Body of pancreas (tissue), 4 donors: ENCODE measurements at regions not wholly inside any gene's neighbourhood (a gene's known extent, or its start where the extent isn't known, plus 50 kb on each side); places are given as distances from the start of the nearest gene placed in this dataset.

Source experiments
- CTCF ChIP-seq, 7 experiments: fragments of 450-650 bp in 4 of 7; fragments of 200-600 bp in 3 of 7; sonication (generic) in 3 of 7; IDR thresholded peaks; one replicate each; pipeline ENCODE4 v1.5.1; 2016 to 2019; ENCODE audit warnings: antibody characterized with exemption in 7 of 7
- POLR2A ChIP-seq, 3 donors: fragments of 450-650 bp; IDR thresholded peaks; one replicate each; pipeline ENCODE4 v1.6.1; 2016; ENCODE audit warnings: antibody characterized with exemption in 3 of 3, mild to moderate bottlenecking in 2 of 3

- TF ChIP-seq CTCF (IDR thresholded peaks at IDR 0.05) (no peak), POLR2A (IDR thresholded peaks at IDR 0.05) (no peak)
Observed at GRCh38 chr6:10140824-10141223, 274.1 kb downstream of the TFAP2A start.
